ENCODE measurements at regions not wholly inside any gene's neighbourhood (a gene's known extent, or its start where the extent isn't known, plus 50 kb on each side); places are given as distances from the start of the nearest gene placed in this dataset.

DNA sequence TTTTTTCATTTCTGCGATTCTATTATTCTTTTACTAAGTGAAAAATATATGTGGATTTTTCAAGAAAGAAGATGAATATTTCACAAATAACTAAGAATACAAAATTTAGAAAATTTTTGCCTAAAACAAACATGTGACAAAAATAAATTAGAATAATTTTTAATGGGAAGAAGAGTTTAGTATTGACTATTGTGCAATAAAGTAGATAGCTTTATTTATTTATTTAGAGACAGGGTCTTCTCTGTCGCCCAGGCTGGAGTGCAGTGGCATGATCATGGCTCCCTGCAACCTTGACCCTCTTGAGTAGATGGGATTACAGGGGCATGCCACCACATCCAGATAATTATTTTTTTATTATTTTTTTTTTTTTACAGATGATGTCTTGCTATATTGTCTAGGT, 95.3 kb upstream of the PAQR3 start:
- H3K9me3 Mint-ChIP-seq (ENCODE audit: insufficient read depth) = no peaks in the 10 kb centered on the region
- intact Hi-C loops (cut with micrococcal nuclease) = no loop called here
- DNase-seq = no peak
- Histone ChIP-seq H3K27ac (ENCODE audit: low read length in 2 of 2) (no peak overlapping the region), H3K9ac (ENCODE audit: low read length) (no peak overlapping the region), H2AFZ (ENCODE audit: insufficient read depth, low read depth, low read length, poor library complexity, severe bottlenecking) (no peak overlapping the region), H3K79me2 (ENCODE audit: control insufficient read depth, insufficient read depth, low read length) (no peaks in the 10 kb centered on the region), H3K27me3 (replicated peaks in 1 of 4; ENCODE audit: control extremely low read depth in 1 of 4, control insufficient read depth in 3 of 4, insufficient read depth in 4 of 4, low read length in 3 of 4) (no peaks in the 10 kb centered on the region), H3K9me3 (ENCODE audit: control extremely low read depth in 1 of 3, control insufficient read depth in 2 of 3, insufficient read depth in 1 of 3, low read length in 2 of 3) (no peaks in the 10 kb centered on the region), H4K20me1 (ENCODE audit: control insufficient read depth, insufficient read depth, low read length, poor library complexity, severe bottlenecking) (no peaks in the 10 kb centered on the region), H3K4me3 (ENCODE audit: control extremely low read depth in 1 of 5, extremely low read depth in 1 of 5, insufficient read depth in 1 of 5, low read depth in 2 of 5, low read length in 4 of 5) (no peak overlapping the region), H3K4me1 (ENCODE audit: control insufficient read depth in 2 of 2, insufficient read depth in 2 of 2, low read length in 2 of 2) (no peaks in the 10 kb centered on the region), H3K36me3 (replicated peaks in 1 of 2; ENCODE audit: control extremely low read depth in 1 of 2, control insufficient read depth in 1 of 2, extremely low read depth in 1 of 2, insufficient read depth in 2 of 2, low read length in 1 of 2) (no peaks in the 10 kb centered on the region), H3K4me2 (replicated peaks; ENCODE audit: low read depth, low read length, poor library complexity, severe bottlenecking) (no peak overlapping the region)
- no peak overlapping the region for H3K27ac Mint-ChIP-seq
- ChIA-PET CTCF (no interaction called here), POLR2A (no interaction called here)
- ATAC-seq (ENCODE audit: low read depth) = no peak
- no peaks in the 10 kb centered on the region for H3K4me1 Mint-ChIP-seq
- peaks cover 3% of the 10 kb centered on the region for H3K27me3 Mint-ChIP-seq
- no CpG with 5 or more reads among the region's 2 CpGs for WGBS (ENCODE audit: insufficient coverage)
- H3K4me3 Mint-ChIP-seq = no peak overlapping the region
- TF ChIP-seq, protein P1, sequence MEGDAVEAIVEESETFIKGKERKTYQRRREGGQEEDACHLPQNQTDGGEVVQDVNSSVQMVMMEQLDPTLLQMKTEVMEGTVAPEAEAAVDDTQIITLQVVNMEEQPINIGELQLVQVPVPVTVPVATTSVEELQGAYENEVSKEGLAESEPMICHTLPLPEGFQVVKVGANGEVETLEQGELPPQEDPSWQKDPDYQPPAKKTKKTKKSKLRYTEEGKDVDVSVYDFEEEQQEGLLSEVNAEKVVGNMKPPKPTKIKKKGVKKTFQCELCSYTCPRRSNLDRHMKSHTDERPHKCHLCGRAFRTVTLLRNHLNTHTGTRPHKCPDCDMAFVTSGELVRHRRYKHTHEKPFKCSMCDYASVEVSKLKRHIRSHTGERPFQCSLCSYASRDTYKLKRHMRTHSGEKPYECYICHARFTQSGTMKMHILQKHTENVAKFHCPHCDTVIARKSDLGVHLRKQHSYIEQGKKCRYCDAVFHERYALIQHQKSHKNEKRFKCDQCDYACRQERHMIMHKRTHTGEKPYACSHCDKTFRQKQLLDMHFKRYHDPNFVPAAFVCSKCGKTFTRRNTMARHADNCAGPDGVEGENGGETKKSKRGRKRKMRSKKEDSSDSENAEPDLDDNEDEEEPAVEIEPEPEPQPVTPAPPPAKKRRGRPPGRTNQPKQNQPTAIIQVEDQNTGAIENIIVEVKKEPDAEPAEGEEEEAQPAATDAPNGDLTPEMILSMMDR (IDR thresholded peaks at IDR 0.05) = no peak
- no peak for TF ChIP-seq EZH2 (IDR thresholded peaks at IDR 0.05; ENCODE audit: borderline replicate concordance, insufficient read depth, low read depth, low read length, poor library complexity, severe bottlenecking)

DNA sequence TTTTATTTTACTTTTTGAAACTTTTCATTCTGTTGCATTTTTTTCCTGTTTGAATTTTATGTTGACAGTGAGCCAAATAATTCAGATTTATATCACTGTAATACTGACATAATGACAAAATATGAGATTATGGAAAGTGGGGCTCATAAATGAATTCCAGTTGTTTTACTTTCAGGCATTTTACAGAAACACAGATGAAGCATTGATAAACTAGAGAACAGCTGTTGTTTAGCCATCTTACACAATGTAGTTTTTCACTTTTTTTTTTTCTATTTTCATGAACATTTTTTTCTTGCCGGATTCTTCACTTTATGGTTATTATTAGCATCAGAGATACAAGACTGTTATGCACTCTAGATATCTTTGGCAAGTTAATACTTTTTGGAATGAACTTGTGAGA, 91.7 kb upstream of the PAQR3 start:
- Histone ChIP-seq H2AFZ (ENCODE audit: insufficient read depth, low read depth, low read length, poor library complexity, severe bottlenecking) (no peak overlapping the region), H3K27me3 (replicated peaks in 1 of 4; ENCODE audit: control extremely low read depth in 1 of 4, control insufficient read depth in 3 of 4, insufficient read depth in 4 of 4, low read length in 3 of 4) (peaks cover 0 to 3% (median 0%) of the 10 kb centered on the region in 4 experiments), H3K36me3 (replicated peaks in 1 of 2; ENCODE audit: control extremely low read depth in 1 of 2, control insufficient read depth in 1 of 2, extremely low read depth in 1 of 2, insufficient read depth in 2 of 2, low read length in 1 of 2) (no peaks in the 10 kb centered on the region), H3K4me1 (ENCODE audit: control insufficient read depth in 2 of 2, insufficient read depth in 2 of 2, low read length in 2 of 2) (no peaks in the 10 kb centered on the region), H3K9ac (ENCODE audit: low read length) (no peak overlapping the region), H3K4me3 (ENCODE audit: control extremely low read depth in 1 of 5, extremely low read depth in 1 of 5, insufficient read depth in 1 of 5, low read depth in 2 of 5, low read length in 4 of 5) (no peak overlapping the region), H3K9me3 (ENCODE audit: control extremely low read depth in 1 of 3, control insufficient read depth in 2 of 3, insufficient read depth in 1 of 3, low read length in 2 of 3) (no peaks in the 10 kb centered on the region), H4K20me1 (ENCODE audit: control insufficient read depth, insufficient read depth, low read length, poor library complexity, severe bottlenecking) (no peaks in the 10 kb centered on the region), H3K27ac (ENCODE audit: low read length in 2 of 2) (no peak overlapping the region), H3K79me2 (ENCODE audit: control insufficient read depth, insufficient read depth, low read length) (no peaks in the 10 kb centered on the region), H3K4me2 (replicated peaks; ENCODE audit: low read depth, low read length, poor library complexity, severe bottlenecking) (no peak overlapping the region)
- DNase-seq (no peak), ATAC-seq (ENCODE audit: low read depth) (no peak)
- H3K4me3 Mint-ChIP-seq = no peak overlapping the region
- no CpG with 5 or more reads among the region's 1 CpG for WGBS (ENCODE audit: insufficient coverage)
- H3K4me1 Mint-ChIP-seq = no peaks in the 10 kb centered on the region
- no peaks in the 10 kb centered on the region for H3K9me3 Mint-ChIP-seq (ENCODE audit: insufficient read depth)
- intact Hi-C loops (cut with micrococcal nuclease) = no loop called here
- TF ChIP-seq, protein P1 (IDR thresholded peaks at IDR 0.05) = no peak
- TF ChIP-seq EZH2 (IDR thresholded peaks at IDR 0.05; ENCODE audit: borderline replicate concordance, insufficient read depth, low read depth, low read length, poor library complexity, severe bottlenecking) = no peak
- peaks cover 5% of the 10 kb centered on the region for H3K27me3 Mint-ChIP-seq
- no peak overlapping the region for H3K27ac Mint-ChIP-seq
- POLR2A ChIA-PET = no interaction called here
- CTCF ChIA-PET = no interaction called here
